SK-N-DZ (cell line): ENCODE measurements at regions not wholly inside any gene's neighbourhood (a gene's known extent, or its start where the extent isn't known, plus 50 kb on each side); places are given as distances from the start of the nearest gene placed in this dataset.

Source experiments
- DNase-seq: peaks from one replicate; pipeline ENCODE4 v3.0.0-alpha.2; 2015; ENCODE audit warnings: low spot score

DNA sequence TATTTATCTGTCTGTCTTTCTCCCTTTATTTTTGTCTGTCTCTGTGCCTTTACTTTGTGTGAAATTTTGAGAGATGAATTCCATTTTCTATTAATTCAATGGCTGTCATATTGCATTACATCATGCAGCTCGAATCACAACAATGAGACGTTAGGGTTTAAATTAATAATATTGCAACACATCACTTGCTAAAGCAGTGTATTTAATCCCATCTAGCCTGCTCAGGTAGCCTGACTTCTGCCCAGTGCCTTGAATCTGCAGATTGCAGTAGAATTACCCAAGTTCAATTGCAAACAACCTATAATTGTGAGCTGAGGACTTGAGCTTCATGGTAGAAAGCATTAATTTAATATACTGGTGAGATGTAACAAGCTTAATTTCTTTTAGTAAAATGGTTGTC lies 235.7 kb upstream of the TSHZ2 start:
- no peak for DNase-seq

DNA sequence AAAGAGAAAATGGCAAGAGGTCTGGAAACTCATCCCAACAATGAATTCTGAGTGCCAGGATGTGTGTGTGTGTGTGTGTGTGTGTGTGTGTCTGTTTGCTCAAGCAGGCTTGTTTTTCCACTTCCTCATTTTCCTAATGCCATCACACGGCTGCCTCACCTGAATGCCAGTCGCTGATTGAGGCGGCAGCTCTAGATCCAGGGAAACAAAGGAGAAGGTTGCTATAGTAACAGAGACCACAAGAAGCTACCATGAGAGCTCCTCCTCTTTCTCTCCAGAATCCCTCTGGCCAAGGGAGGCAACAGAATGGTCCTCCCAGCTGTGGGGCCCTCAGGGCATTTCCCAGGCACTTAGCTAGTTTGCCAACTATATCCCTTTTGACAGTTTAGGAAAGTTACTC lies 241.1 kb upstream of the TSHZ2 start:
- DNase-seq, result no peak

DNA sequence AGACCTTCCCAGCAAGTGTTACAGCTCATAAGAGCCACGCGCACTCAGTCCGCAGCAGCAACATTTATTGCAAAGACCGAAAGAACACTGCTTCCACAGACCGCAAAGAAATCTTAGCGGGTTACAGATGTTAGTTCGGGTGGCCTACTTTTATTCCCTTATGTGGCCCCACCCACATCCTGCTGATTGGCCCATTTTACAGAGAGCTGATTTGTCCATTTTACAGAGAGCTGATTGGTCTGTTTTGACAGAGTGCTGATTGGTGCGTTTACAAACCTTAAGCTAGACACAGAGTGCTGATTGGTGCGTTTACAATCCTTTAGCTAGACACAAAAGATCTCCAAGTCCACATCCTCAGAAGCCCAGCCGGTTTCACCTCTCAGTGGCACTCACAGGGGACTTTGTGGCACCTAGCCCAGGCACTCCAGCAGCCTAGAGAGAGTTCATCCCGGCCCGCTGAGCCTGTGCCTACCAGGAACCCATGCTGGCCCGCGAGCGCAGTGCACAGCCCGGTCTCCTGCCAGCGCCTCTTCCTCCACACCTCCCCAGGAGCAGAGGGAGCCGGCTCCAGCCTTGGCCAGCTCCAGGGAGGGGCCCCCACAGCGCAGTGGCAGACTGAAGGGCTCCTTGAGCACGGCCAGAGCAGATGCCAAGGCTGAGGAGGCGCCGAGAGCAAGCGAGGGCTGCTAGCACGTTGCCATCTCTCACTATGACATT lies 244.3 kb upstream of the TSHZ2 start:
- no peak for DNase-seq

DNA sequence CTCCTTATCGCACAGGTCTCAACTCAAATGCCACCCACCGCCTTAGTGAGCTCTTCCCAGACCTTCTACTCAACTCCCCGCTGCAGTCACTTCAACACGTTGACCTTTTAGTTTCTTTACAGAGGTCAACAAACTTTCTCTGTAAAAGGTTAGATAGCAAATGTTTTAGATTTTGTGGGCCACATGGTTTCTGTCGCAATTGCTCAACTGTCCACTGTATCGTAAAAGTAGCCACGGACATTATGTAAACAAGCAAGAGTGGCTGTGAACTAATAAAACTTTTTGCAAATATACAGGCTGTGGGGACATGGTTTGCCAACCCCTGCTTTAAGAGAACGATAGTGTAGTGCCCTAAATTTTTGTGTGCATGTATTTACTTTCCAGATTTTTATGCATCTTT lies 247.6 kb upstream of the TSHZ2 start:
- no peak for DNase-seq

DNA sequence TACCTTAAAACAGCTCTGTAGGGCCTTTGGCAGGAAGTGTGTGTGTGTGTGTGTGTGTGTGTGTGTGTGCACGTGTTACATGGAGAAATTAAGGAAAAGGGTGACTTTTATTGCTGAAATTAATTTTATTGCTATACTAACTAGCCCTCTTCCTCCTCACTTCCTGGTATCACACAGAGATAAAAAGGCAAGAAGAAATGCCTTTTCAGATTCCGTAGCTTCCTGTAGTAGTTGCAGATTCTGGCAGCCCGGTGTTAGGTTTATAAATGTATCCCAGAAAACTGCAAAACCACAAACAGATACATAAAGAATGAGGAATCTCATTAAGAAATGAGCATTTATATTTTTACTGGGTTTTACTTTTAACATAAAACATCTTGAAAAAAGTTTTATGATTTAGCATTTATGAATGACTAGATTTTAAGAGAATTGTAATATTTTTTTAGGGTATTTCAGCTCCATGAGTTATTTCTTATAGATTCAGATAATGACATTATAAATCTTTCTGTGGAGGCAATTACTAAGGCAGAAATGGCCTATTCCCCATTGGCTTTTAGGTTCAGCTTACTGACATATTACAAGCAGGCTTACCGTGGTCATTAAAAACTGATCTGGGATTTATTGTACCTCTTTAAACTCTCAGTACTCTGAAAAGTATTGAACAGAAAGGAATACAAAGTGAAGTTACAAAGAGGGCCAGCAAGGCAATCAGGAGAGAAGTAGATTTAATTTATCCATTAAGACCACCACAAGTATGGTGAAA lies 249.1 kb upstream of the TSHZ2 start:
- DNase-seq, result no peak

GRCh38 chr20:52708137-52708536 lies 264.0 kb upstream of the TSHZ2 start:
- no peak for DNase-seq

- no peak for DNase-seq
Observed at GRCh38 chr20:52704553-52704952, 267.6 kb upstream of the TSHZ2 start.

DNA sequence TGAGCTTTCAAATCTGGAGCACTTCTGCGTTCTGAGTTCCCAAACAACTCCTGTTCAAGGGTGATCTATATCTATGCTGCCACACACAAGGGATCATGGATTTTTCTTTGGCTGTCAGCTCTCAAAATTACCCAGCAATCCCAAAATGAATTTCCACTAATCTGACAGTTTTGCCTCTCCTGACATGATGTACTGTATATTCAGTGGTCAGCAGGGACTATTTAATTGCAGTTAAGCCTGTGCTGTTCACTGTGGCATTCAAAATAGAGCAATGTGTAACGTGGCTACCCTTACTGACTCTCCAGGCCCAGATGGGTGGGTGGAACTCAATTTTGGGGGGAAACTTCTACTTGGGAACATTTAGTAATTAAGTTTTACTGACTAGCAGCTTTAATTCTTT lies 283.8 kb upstream of the TSHZ2 start:
- DNase-seq, result no peak

GRCh38 chr20:52684905-52685304 lies 287.3 kb upstream of the TSHZ2 start:
- DNase-seq, result no peak

- no peak for DNase-seq
Observed at GRCh38 chr20:52684176-52684575, 288.0 kb upstream of the TSHZ2 start.

DNA sequence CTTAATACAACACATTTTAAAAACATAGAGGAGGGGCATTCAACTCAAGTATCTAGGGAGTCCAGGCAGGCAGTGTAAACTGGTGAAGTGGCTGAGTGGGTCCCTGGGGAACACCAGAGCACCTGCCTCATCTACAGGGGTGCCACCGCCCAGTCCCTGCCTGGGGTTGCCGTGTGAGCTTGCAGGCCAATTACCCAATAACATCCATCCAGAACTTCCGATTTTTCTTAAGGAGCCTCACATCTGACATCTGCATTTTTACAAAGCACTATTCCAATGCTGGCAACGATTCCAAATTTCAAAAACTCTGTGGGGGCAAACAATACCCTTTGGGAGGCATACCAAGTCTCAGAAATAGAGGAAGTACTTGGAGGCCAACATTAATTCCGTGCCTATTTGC lies 288.4 kb upstream of the TSHZ2 start:
- DNase-seq, result no peak

DNA sequence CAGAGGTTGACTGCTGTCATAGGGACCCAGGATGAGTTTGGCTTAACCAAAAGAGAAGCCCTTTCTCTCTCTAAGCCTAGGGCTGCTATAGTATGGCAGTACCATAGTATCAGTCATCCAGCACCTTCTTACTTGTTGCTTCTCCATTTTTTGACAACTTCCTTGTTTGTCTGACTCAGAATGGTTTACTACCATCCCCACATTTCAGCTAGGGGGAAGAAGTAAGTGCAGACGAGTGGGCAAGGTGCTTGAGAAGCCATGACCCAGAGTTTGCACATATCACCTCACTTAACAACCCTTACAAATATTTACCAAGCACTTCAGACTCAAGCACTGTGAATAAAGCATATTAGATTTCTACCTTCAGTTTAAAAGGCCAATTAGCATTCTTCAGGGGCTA lies 289.9 kb upstream of the TSHZ2 start:
- DNase-seq, result no peak

GRCh38 chr20:52681288-52681687 lies 290.9 kb upstream of the TSHZ2 start:
- DNase-seq, result no peak

DNA sequence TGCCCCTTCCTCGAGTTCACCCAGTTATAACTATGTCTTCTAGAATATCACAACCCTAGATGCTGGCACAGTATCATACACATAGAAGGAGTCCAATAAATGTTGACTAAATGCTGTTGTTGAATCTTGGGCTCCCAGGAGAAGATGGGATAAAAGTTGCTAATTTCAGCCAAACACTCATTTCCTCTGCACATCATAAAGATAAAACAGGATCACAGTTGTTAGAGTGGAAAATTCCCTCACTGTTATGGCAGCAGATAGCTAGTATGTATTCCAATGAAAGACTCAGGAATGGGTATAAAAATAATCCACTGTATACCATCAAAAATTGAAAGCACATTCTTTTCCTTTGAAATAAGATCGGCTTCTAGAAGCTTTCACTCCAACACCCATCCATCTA lies 294.9 kb upstream of the TSHZ2 start:
- DNase-seq, result no peak

DNA sequence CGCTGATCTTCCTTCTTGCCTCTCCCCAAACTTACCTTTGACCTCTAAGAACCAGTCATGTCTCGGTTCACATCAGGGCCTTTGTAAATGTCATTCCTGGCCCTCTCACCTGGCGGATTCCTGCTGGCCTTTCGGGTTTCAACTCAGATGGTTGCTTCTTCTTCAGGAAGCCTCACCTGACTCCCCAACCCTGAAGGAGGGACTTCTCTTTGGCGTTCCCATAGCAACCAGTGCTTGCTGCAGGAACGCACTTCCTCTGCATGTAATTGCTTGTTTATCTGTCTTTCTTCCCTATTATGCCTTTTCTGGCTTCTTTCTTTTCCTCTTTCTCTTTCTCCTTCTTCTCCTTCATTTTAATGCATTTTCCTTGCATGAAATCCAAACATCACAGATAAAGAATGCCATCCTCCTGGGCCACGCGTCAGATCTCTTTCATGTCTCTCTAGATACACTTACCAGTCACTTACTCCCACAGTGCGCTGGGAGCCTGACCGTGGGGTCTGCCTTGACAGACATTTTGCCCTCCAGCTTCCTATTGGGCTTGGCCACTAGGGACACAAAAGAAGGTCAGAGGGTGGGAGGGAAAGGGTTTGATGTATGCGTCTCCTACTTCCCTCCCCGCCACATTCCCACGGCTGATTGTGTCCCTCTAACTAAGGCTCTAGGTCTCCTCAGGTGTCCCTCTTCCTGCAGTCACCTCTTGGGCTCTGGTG lies 295.7 kb upstream of the TSHZ2 start:
- no peak for DNase-seq

GRCh38 chr20:52675375-52675774 lies 296.8 kb upstream of the TSHZ2 start:
- no peak for DNase-seq

GRCh38 chr20:52668626-52669025 lies 303.5 kb upstream of the TSHZ2 start:
- no peak for DNase-seq

DNA sequence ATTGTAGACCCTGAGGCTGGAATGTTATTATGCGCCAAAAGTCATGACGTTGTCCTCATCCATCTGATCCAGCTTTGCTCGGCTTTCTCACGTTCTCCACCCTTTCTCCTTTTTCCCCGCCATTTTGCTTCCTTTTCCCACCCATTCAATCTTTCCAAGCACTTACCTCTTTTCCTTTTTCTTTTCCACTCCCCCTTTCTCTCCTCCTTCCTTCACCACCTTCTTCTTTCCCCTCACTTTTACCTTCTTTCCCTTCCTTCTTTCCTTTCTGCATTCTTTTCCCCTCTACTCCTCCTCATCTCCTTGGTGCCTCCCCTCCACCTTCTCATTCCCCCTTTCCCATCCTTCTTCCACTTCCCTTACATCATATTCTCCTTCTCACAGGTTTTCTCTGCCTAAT lies 304.8 kb upstream of the TSHZ2 start:
- no peak for DNase-seq

DNA sequence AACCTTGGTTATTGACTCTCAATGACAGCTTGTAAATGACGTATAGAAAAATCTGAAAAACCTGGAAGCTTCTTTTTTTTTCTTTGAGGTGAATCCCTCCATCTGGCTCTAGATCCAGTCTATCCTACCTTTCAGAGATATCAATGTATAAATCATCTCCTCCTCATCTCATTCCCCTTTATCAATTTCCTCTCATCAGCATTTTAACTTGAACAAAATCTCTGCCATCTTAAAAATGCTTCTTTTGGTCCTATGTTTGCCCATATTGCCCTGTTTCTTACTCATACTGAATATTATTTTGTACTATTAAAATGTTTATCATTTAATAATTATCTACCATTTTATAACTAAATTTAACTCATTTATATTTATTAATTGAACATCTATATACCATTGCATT lies 306.7 kb upstream of the TSHZ2 start:
- DNase-seq, result no peak

DNA sequence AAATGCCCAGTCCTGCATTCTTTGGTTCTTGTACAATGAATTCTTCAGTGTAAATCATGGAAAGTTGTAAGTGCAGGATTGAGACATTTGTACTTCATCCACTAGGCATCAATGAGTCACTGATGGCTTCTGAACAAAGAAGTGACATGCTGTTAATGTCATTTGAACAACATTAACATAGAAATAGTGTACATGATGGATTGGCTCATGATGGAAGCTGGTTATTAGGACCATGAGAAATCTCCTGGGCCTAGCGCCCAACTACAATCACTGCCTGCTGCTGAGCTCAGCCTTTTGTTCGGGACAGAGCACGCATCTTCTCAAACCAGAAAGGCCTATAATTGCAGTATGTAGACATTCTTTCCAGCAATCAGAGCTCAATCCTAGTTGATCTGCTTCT lies 316.8 kb upstream of the TSHZ2 start:
- DNase-seq, result no peak

GRCh38 chr20:52654567-52654966 lies 317.6 kb upstream of the TSHZ2 start:
- DNase-seq, result no peak

DNA sequence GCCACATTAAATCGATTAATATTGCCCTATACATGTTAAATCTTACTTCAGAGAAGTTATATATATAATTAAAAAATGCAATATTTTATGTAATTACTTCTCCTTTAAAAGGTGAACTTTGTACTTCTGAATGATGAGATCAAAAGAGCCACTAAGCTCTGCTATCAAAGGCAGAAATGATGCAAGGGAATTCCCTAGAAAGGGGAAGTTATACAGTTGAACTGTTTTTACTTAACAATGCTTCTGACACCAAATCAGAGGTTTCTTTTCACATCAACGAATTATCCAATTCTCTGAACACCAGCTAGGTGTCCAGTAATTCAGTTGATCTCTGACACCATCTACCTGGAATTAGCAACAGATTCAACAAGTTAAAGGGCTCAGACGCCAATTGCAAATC lies 319.9 kb upstream of the TSHZ2 start:
- no peak for DNase-seq

GRCh38 chr20:52649727-52650126 lies 322.4 kb upstream of the TSHZ2 start:
- no peak for DNase-seq
